Body of pancreas (tissue), 4 donors: ENCODE measurements at regions not wholly inside any gene's neighbourhood (a gene's known extent, or its start where the extent isn't known, plus 50 kb on each side); places are given as distances from the start of the nearest gene placed in this dataset.
"Not testable (repeated sequence)": the region's sequence is repeated elsewhere in the genome, so short reads cannot be mapped to it uniquely, and the experiment has no call there.

Source experiments
- ATAC-seq: fragments of 150-250 bp; one replicate; pipeline ENCODE4 v1.9.1; 2016
- DNase-seq, 4 donors: peaks; one replicate each; pipeline ENCODE4 v3.0.0-alpha.2; 2019
- H3K27ac ChIP-seq, 4 donors: fragments of 200-600 bp; sonication (generic); 1 replicate in 3 of 4; 2 replicates in 1 of 4; pipeline versions ENCODE4 v1.5.1 to v1.6.1; 2016 to 2019; ENCODE audit warnings: mild to moderate bottlenecking in 1 of 4, mixed read lengths in 1 of 4, moderate library complexity in 1 of 4
- H3K27me3 ChIP-seq, 2 donors: fragments of 200-600 bp; sonication (generic); one replicate each; pipeline ENCODE4 v1.6.0; 2016; ENCODE audit warnings: mild to moderate bottlenecking in 1 of 2
- H3K36me3 ChIP-seq, 2 donors: fragments of 200-600 bp; sonication (generic); replicated peaks in 1 of 2; 2 replicates each; pipeline ENCODE4 v1.5.1; 2016; ENCODE audit warnings: low read depth in 2 of 2; ENCODE audit not compliant: insufficient read depth in 1 of 2
- H3K4me1 ChIP-seq: fragments of 200-600 bp; sonication (generic); one replicate; pipeline ENCODE4 v1.6.0; 2016
- H3K4me3 ChIP-seq, 2 donors: fragments of 200-600 bp; sonication (generic); 1 replicate in 1 of 2; 2 replicates in 1 of 2; pipeline ENCODE4 v1.5.1; 2016 to 2019
- H3K9me3 ChIP-seq, 3 donors: fragments of 200-600 bp; sonication (generic); 1 replicate in 2 of 3; 2 replicates in 1 of 3; pipeline ENCODE4 v1.5.1; 2016
- CTCF ChIP-seq, 7 experiments: fragments of 450-650 bp in 4 of 7; fragments of 200-600 bp in 3 of 7; sonication (generic) in 3 of 7; IDR thresholded peaks; one replicate each; pipeline ENCODE4 v1.5.1; 2016 to 2019; ENCODE audit warnings: antibody characterized with exemption in 7 of 7
- POLR2A ChIP-seq, 3 donors: fragments of 450-650 bp; IDR thresholded peaks; one replicate each; pipeline ENCODE4 v1.6.1; 2016; ENCODE audit warnings: antibody characterized with exemption in 3 of 3, mild to moderate bottlenecking in 2 of 3
- WGBS, 2 donors: methylation state at CpG; one replicate each; pipeline ENCODE4 v1.1.5; 2017; 5-methylcytosine and 5-hydroxymethylcytosine counted together
- intact Hi-C: fragments of 100-400 bp; cut with DNase I; formaldehyde crosslinking; loops from one replicate; pipeline ENCODE4 v1.15.1; 2023

GRCh38 chr5:101751105-101751504 is 545.0 kb downstream of the SLCO4C1 start:
- no peak for ATAC-seq
- 31 to 41% methylated on average over 3 of the region's 3 CpGs for WGBS, 2 donors

GRCh38 chr5:101743000-101743399 is 553.1 kb downstream of the SLCO4C1 start:
- DNase-seq, H3K4me3 ChIP-seq, H3K27ac ChIP-seq, ATAC-seq, H3K4me1 ChIP-seq, H3K9me3 ChIP-seq, intact Hi-C loops, H3K27me3 ChIP-seq, H3K36me3 ChIP-seq: not testable (repeated sequence)

More at GRCh38 chr5:101751105-101751504, 545.0 kb downstream of the SLCO4C1 start:
- TF ChIP-seq CTCF (IDR thresholded peaks at IDR 0.05) (no peak), POLR2A (IDR thresholded peaks at IDR 0.05) (no peak)
- no peak overlapping the region for H3K4me3 ChIP-seq
- intact Hi-C loops, result no loop called here
- no peak for DNase-seq
- H3K9me3 ChIP-seq, result no peaks in the 10 kb centered on the region
- H3K27me3 ChIP-seq, result no peaks in the 10 kb centered on the region
- H3K4me1 ChIP-seq, result no peaks in the 10 kb centered on the region
- no peak overlapping the region for H3K27ac ChIP-seq
- H3K36me3 ChIP-seq, result no peaks in the 10 kb centered on the region

- DNase-seq (no peak), ATAC-seq (no peak)
- H3K36me3 ChIP-seq, result no peaks in the 10 kb centered on the region
- H3K27me3 ChIP-seq, result no peaks in the 10 kb centered on the region
- H3K4me1 ChIP-seq, result no peaks in the 10 kb centered on the region
- intact Hi-C loops, result no loop called here
- TF ChIP-seq CTCF (IDR thresholded peaks at IDR 0.05), result no peak
- no peak for TF ChIP-seq POLR2A (IDR thresholded peaks at IDR 0.05)
- no peak overlapping the region for H3K27ac ChIP-seq
- no peak overlapping the region for H3K4me3 ChIP-seq
- H3K9me3 ChIP-seq, result no peaks in the 10 kb centered on the region
These were observed 567.2 kb downstream of the SLCO4C1 start for GRCh38 chr5:101728933-101729332.

- ATAC-seq, result no peak
- TF ChIP-seq POLR2A (IDR thresholded peaks at IDR 0.05) (no peak), CTCF (IDR thresholded peaks at IDR 0.05) (no peak)
- intact Hi-C loops, result no loop called here
These were observed 574.5 kb downstream of the SLCO4C1 start for GRCh38 chr5:101721543-101721942.

GRCh38 chr5:101720033-101720432 is 576.1 kb downstream of the SLCO4C1 start:
- no peak overlapping the region for H3K27ac ChIP-seq
- H3K4me1 ChIP-seq, result no peaks in the 10 kb centered on the region
- no peak overlapping the region for H3K4me3 ChIP-seq
- ATAC-seq (no peak), DNase-seq (no peak)
- H3K36me3 ChIP-seq, result no peaks in the 10 kb centered on the region
- no peaks in the 10 kb centered on the region for H3K27me3 ChIP-seq
- 79 to 92% methylated on average over 3 of the region's 3 CpGs for WGBS, 2 donors
- intact Hi-C loops, result no loop called here
- TF ChIP-seq POLR2A (IDR thresholded peaks at IDR 0.05), result no peak
- no peak for TF ChIP-seq CTCF (IDR thresholded peaks at IDR 0.05)
- H3K9me3 ChIP-seq, result no peaks in the 10 kb centered on the region

More at GRCh38 chr5:101721543-101721942, 574.5 kb downstream of the SLCO4C1 start:
- H3K9me3 ChIP-seq, result no peaks in the 10 kb centered on the region
- H3K4me1 ChIP-seq, result no peaks in the 10 kb centered on the region
- DNase-seq, result no peak
- no peaks in the 10 kb centered on the region for H3K27me3 ChIP-seq
- H3K27ac ChIP-seq, result no peak overlapping the region
- H3K4me3 ChIP-seq, result no peak overlapping the region
- H3K36me3 ChIP-seq, result no peaks in the 10 kb centered on the region
- WGBS, 2 donors, result 50 to 77% methylated on average over 1 of the region's 1 CpG
